Lower leg skin (tissue), 4 donors: ENCODE measurements at regions not wholly inside any gene's neighbourhood (a gene's known extent, or its start where the extent isn't known, plus 50 kb on each side); places are given as distances from the start of the nearest gene placed in this dataset.
A peak's percentile ranks its signal among the peaks of the same experiment; 100 is the strongest.

Experiments
- DNase-seq, 2 donors: peaks; one replicate each; pipeline ENCODE4 v3.0.0-alpha.2; 2019; ENCODE audit warnings: low spot score in 2 of 2
- H3K4me3 ChIP-seq: fragments of 200-600 bp; sonication (generic); 2 replicates; pipeline ENCODE4 v1.5.1; 2017; ENCODE audit warnings: mild to moderate bottlenecking, low read depth; ENCODE audit not compliant: poor library complexity, severe bottlenecking
- CTCF ChIP-seq, 3 donors: fragments of 450-650 bp; IDR thresholded peaks; one replicate each; pipeline ENCODE4 v1.5.1; 2016; ENCODE audit warnings: antibody characterized with exemption in 3 of 3, mild to moderate bottlenecking in 3 of 3, moderate library complexity in 2 of 3
- POLR2A ChIP-seq, 2 donors: fragments of 450-650 bp; IDR thresholded peaks; one replicate each; pipeline ENCODE4 v1.6.1; 2016 to 2017; ENCODE audit warnings: antibody characterized with exemption in 2 of 2, mild to moderate bottlenecking in 1 of 2, moderate library complexity in 1 of 2
- WGBS, 2 donors: methylation state at CpG; one replicate each; pipeline ENCODE4 v1.1.5; 2018; 5-methylcytosine and 5-hydroxymethylcytosine counted together
- intact Hi-C: fragments of 100-400 bp; cut with DNase I; formaldehyde crosslinking; loops from one replicate; pipeline ENCODE4 v1.15.0; 2023; ENCODE audit warnings: low total_unique reads

GRCh38 chr15:66927201-66928077 is 138.0 kb upstream of the SMAD3 start:
- H3K4me3 ChIP-seq, result no peak overlapping the region
- TF ChIP-seq CTCF (IDR thresholded peaks at IDR 0.05) (no peak), POLR2A (IDR thresholded peaks at IDR 0.05) (no peak)
- 44 to 45% methylated on average over 4 of the region's 4 CpGs for WGBS, 2 donors
- DNase-seq, result peak in 1 of 2 donors; percentile 49
- intact Hi-C loops, result no loop called here

DNA sequence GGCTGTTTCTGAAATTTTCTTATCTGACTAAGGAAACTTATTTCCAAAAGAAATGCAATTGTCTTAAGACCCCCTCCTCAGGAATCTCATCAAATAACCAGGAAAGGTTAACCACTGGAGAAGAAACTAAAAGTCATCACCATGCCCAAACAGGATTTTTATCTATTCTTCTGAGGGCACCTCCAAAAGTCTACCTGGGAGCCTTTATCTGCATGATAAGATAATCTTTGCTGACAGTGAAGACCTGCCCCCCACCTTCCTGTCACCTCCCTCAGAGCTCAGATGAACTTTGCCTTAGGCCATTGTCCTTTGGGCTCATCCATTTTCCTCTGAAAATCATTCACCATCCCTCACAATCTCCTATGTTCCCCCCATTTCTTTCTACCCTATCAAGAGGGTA is 137.3 kb upstream of the SMAD3 start:
- TF ChIP-seq CTCF (IDR thresholded peaks at IDR 0.05), result no peak
- TF ChIP-seq POLR2A (IDR thresholded peaks at IDR 0.05), result no peak
- intact Hi-C loops, result no loop called here
- no peak for DNase-seq
- no peak overlapping the region for H3K4me3 ChIP-seq

DNA sequence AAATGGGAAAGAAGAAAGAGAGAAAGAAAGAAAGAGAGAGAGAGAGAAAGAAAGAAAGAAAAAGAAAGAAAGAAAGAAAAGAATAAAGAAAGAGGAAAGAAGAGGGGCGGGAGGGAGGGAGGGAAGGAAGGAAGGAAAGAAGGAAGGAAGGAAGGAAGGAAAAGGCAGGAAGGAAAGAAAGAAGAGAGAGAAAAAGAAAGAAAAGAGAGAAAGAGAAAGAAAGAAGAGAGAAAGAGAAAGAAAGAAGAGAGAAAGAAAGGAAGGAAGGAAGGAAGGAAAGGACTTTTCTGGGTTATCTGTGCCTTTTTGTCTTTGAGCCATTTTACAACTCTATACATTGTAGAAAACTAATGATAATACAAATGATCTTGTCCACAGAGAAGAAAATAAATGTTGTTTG is 136.6 kb upstream of the SMAD3 start:
- no peak for TF ChIP-seq POLR2A (IDR thresholded peaks at IDR 0.05)
- no peak for TF ChIP-seq CTCF (IDR thresholded peaks at IDR 0.05)
- intact Hi-C loops, result no loop called here
- no peak overlapping the region for H3K4me3 ChIP-seq
- DNase-seq, result no peak
- 84 to 92% methylated on average over 1 of the region's 1 CpG for WGBS, 2 donors

- 82 to 92% methylated on average over 2 of the region's 2 CpGs for WGBS, 2 donors
- intact Hi-C loops, result no loop called here
- TF ChIP-seq POLR2A (IDR thresholded peaks at IDR 0.05) (no peak), CTCF (IDR thresholded peaks at IDR 0.05) (no peak)
- peak in 1 of 2 donors; percentile 20 for DNase-seq
- H3K4me3 ChIP-seq, result no peak overlapping the region
These were observed 135.5 kb upstream of the SMAD3 start for GRCh38 chr15:66929843-66930402.

- peak in 1 of 2 donors; percentile 78 for DNase-seq
- H3K4me3 ChIP-seq, result no peak overlapping the region
- no peak for TF ChIP-seq CTCF (IDR thresholded peaks at IDR 0.05)
- TF ChIP-seq POLR2A (IDR thresholded peaks at IDR 0.05), result no peak
- 51 to 57% methylated on average over 14 to 15 of the region's 15 CpGs for WGBS, 2 donors
- intact Hi-C loops, result no loop called here
These were observed 133.4 kb upstream of the SMAD3 start for GRCh38 chr15:66931768-66932633.
